GM06990 (cell line): ENCODE measurements at regions not wholly inside any gene's neighbourhood (a gene's known extent, or its start where the extent isn't known, plus 50 kb on each side); places are given as distances from the start of the nearest gene placed in this dataset.

ENCODE experiments used
- DNase-seq: peaks from one replicate; pipeline ENCODE4 v3.0.0-alpha.2; 2011; ENCODE audit not compliant: insufficient read length; ENCODE audit errors: extremely low read depth
- H3K27me3 ChIP-seq: replicated peaks from 2 replicates; pipeline ENCODE4 v1.6.0; 2011; ENCODE audit warnings: low read length; ENCODE audit not compliant: control insufficient read depth, insufficient read depth
- H3K36me3 ChIP-seq: 2 replicates; pipeline ENCODE4 v1.5.1; 2011; ENCODE audit warnings: low read length; ENCODE audit not compliant: control insufficient read depth, insufficient read depth
- H3K4me3 ChIP-seq: replicated peaks from 2 replicates; pipeline ENCODE4 v1.5.1; 2011; ENCODE audit warnings: low read depth, mild to moderate bottlenecking, control low read depth, low read length
- CTCF ChIP-seq: IDR thresholded peaks from 2 replicates; pipeline ENCODE4 v1.5.1; 2011; ENCODE audit warnings: low read length, control low read depth, mild to moderate bottlenecking, inconsistent platforms; ENCODE audit not compliant: insufficient read depth, poor library complexity, severe bottlenecking

- Histone ChIP-seq H3K27me3 (no peaks in the 10 kb centered on the region), H3K4me3 (no peak overlapping the region), H3K36me3 (no peaks in the 10 kb centered on the region)
- no peak for DNase-seq
- no peak for TF ChIP-seq CTCF
Observed at GRCh38 chr5:18179579-18179978, 545.3 kb downstream of the TAF11L14 start.

GRCh38 chr5:18181575-18181974 lies 547.3 kb downstream of the TAF11L14 start:
- no peak for DNase-seq
- no peak overlapping the region for H3K4me3 ChIP-seq
- no peaks in the 10 kb centered on the region for H3K36me3 ChIP-seq
- no peaks in the 10 kb centered on the region for H3K27me3 ChIP-seq
- no peak for TF ChIP-seq CTCF

GRCh38 chr5:18195910-18196309 lies 561.6 kb downstream of the TAF11L14 start:
- TF ChIP-seq CTCF, result no peak
- H3K36me3 ChIP-seq, result no peaks in the 10 kb centered on the region
- no peak for DNase-seq
- no peaks in the 10 kb centered on the region for H3K27me3 ChIP-seq
- H3K4me3 ChIP-seq, result no peak overlapping the region

GRCh38 chr5:18197734-18198133 lies 563.5 kb downstream of the TAF11L14 start:
- H3K4me3 ChIP-seq, result no peak overlapping the region
- no peaks in the 10 kb centered on the region for H3K27me3 ChIP-seq
- TF ChIP-seq CTCF, result no peak
- no peaks in the 10 kb centered on the region for H3K36me3 ChIP-seq
- DNase-seq, result no peak

- Histone ChIP-seq H3K36me3 (no peaks in the 10 kb centered on the region), H3K27me3 (no peaks in the 10 kb centered on the region), H3K4me3 (no peak overlapping the region)
- no peak for DNase-seq
- no peak for TF ChIP-seq CTCF
Observed at GRCh38 chr5:18202164-18202563, 567.9 kb downstream of the TAF11L14 start.

GRCh38 chr5:18203296-18203695 lies 569.0 kb downstream of the TAF11L14 start:
- no peak for TF ChIP-seq CTCF
- Histone ChIP-seq H3K4me3 (no peak overlapping the region), H3K36me3 (no peaks in the 10 kb centered on the region), H3K27me3 (no peaks in the 10 kb centered on the region)
- DNase-seq, result no peak
